Progenitor cell of endocrine pancreas (in vitro differentiated cells): ENCODE measurements at regions not wholly inside any gene's neighbourhood (a gene's known extent, or its start where the extent isn't known, plus 50 kb on each side); places are given as distances from the start of the nearest gene placed in this dataset.

Experiments used
- DNase-seq: peaks from one replicate; pipeline ENCODE4 v3.0.0; 2021; ENCODE audit warnings: low spot score; ENCODE audit not compliant: unreplicated experiment
- H3K27ac Mint-ChIP-seq: 2 replicates; pipeline ENCODE4 v1.8.0; 2021; ENCODE audit warnings: mild to moderate bottlenecking, moderate library complexity, mixed read lengths
- H3K27me3 Mint-ChIP-seq: 2 replicates; pipeline ENCODE4 v1.8.0; 2021; ENCODE audit warnings: mixed read lengths
- H3K36me3 Mint-ChIP-seq: 2 replicates; pipeline ENCODE4 v1.8.0; 2022; ENCODE audit warnings: mixed read lengths; ENCODE audit not compliant: insufficient read depth
- H3K4me1 Mint-ChIP-seq: 2 replicates; pipeline ENCODE4 v1.8.0; 2021; ENCODE audit warnings: low read depth, mixed read lengths
- H3K4me3 Mint-ChIP-seq: 2 replicates; pipeline ENCODE4 v1.8.0; 2021; ENCODE audit warnings: low read depth, mild to moderate bottlenecking, moderate library complexity, mixed read lengths
- H3K9me3 Mint-ChIP-seq: 2 replicates; pipeline ENCODE4 v1.8.0; 2021; ENCODE audit warnings: low read depth, mixed read lengths
- TF ChIP-seq, protein P1 (sequence below): fragments of 200-600 bp; sonication (generic); IDR thresholded peaks from one replicate; pipeline ENCODE4 v1.5.0; 2021; ENCODE audit warnings: antibody characterized with exemption, mild to moderate bottlenecking; ENCODE audit not compliant: unreplicated experiment

DNA sequence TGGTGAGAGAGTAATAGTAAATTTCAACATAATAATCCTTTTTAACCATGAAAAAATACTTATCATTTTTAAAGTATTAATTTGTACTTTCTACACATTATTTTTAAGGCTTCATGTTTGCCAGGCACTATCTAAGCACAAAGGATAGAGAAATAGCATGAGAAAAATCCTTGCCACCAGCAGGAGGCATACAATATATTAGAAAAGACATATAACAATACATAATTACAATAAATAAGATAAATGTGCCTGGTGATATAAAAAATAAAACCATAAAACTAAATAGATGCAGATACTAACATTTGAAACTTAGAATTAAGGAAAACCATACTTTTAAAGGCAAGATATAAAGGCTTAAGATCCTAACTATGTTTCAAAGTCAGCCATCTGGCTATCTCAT is 1256.4 kb downstream of the DIAPH3 start:
- Mint-ChIP-seq H3K36me3 (no peaks in the 10 kb centered on the region), H3K4me3 (no peak overlapping the region), H3K27me3 (no peaks in the 10 kb centered on the region), H3K9me3 (no peaks in the 10 kb centered on the region), H3K27ac (no peak overlapping the region), H3K4me1 (no peaks in the 10 kb centered on the region)
- DNase-seq: no peak
- TF ChIP-seq, protein P1, sequence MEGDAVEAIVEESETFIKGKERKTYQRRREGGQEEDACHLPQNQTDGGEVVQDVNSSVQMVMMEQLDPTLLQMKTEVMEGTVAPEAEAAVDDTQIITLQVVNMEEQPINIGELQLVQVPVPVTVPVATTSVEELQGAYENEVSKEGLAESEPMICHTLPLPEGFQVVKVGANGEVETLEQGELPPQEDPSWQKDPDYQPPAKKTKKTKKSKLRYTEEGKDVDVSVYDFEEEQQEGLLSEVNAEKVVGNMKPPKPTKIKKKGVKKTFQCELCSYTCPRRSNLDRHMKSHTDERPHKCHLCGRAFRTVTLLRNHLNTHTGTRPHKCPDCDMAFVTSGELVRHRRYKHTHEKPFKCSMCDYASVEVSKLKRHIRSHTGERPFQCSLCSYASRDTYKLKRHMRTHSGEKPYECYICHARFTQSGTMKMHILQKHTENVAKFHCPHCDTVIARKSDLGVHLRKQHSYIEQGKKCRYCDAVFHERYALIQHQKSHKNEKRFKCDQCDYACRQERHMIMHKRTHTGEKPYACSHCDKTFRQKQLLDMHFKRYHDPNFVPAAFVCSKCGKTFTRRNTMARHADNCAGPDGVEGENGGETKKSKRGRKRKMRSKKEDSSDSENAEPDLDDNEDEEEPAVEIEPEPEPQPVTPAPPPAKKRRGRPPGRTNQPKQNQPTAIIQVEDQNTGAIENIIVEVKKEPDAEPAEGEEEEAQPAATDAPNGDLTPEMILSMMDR: peak; percentile 17

DNA sequence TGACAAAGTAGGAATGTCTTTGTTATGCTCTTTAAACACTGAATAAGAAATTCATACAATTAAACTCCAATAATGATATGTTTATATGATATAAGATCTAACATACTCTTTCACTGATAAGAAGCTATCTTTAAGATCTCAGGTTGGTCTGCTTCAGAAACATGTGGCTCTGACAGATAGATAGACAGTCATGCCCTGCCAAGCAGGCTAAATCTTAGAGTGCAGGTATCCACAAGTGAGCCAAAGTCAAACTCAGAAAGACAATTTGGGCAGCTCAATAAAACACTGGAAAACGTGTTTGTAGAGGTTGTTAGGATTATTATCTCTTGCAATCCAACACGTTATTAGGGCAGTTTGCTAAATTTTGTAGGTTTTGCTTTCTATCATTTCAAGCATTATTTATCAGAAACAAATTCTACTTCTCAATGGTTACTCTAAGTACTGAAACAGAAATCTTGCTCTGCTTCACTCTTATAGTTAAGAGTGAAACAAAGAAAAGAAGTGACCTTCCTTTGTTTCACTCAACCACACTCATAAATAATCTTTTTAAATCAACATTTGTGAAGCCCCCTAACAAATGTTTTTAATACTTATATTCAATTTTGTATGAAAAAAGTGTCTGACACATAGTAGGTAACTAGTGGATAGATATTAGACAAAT is 1255.6 kb downstream of the DIAPH3 start:
- Mint-ChIP-seq H3K4me1 (no peaks in the 10 kb centered on the region), H3K36me3 (no peaks in the 10 kb centered on the region), H3K4me3 (no peak overlapping the region), H3K27ac (no peak overlapping the region), H3K27me3 (no peaks in the 10 kb centered on the region), H3K9me3 (no peaks in the 10 kb centered on the region)
- DNase-seq: no peak
- TF ChIP-seq, protein P1: no peak

DNA sequence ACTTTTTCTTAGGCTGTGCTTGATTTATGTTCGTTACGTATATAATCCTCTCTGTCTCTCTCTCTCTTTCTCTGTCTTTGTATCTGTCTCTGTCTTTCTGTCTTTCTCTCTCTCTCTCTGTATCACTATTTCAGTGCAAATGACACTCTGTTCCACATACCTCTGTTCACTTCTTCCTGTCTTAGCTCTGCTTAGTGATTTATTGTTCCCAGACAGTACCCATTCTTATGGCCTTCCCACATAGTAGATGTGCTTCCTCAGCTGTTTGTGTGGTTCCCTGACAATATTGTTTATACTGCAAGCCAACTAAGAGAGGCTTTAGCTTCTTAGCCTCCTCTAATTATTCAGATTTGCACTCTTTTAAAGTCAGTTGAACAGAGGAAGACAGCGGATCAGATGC is 1244.2 kb downstream of the DIAPH3 start:
- no peak for DNase-seq
- H3K27ac Mint-ChIP-seq: no peak overlapping the region
- no peaks in the 10 kb centered on the region for H3K36me3 Mint-ChIP-seq
- H3K4me1 Mint-ChIP-seq: no peaks in the 10 kb centered on the region
- no peaks in the 10 kb centered on the region for H3K27me3 Mint-ChIP-seq
- TF ChIP-seq, protein P1: no peak
- H3K4me3 Mint-ChIP-seq: no peak overlapping the region
- H3K9me3 Mint-ChIP-seq: peaks cover 4% of the 10 kb centered on the region

DNA sequence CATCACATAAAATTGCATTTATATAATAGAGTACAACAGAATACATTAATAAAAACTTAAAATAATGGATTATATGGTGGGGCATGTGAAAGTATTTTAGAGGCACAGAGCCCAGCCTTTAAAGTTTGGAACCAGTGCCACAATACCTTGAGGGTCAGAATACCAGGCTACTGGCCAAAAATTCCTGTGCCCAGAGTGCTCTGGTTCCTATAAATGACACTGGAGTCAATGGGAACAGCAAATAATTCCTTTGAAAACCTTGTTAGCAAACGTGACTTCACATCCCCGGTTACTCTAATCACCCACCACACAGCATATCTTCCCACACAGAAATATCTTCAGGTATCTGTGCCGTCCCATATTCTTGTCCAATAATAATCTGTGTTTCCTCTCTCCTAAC is 1242.6 kb downstream of the DIAPH3 start:
- Mint-ChIP-seq H3K4me1 (no peaks in the 10 kb centered on the region), H3K4me3 (no peak overlapping the region), H3K9me3 (peaks cover 4% of the 10 kb centered on the region), H3K36me3 (no peaks in the 10 kb centered on the region), H3K27me3 (no peaks in the 10 kb centered on the region), H3K27ac (no peak overlapping the region)
- DNase-seq: no peak
- TF ChIP-seq, protein P1: no peak

GRCh38 chr13:58926858-58927257 is 1236.9 kb downstream of the DIAPH3 start:
- no peak overlapping the region for H3K27ac Mint-ChIP-seq

More at GRCh38 chr13:58926858-58927257, 1236.9 kb downstream of the DIAPH3 start:
- DNase-seq: no peak
- no peaks in the 10 kb centered on the region for H3K27me3 Mint-ChIP-seq
- TF ChIP-seq, protein P1: no peak
- H3K36me3 Mint-ChIP-seq: no peaks in the 10 kb centered on the region
- H3K9me3 Mint-ChIP-seq: peaks cover 4% of the 10 kb centered on the region
- no peak overlapping the region for H3K4me3 Mint-ChIP-seq
- no peaks in the 10 kb centered on the region for H3K4me1 Mint-ChIP-seq
